ENCODE measurements at regions not wholly inside any gene's neighbourhood (a gene's known extent, or its start where the extent isn't known, plus 50 kb on each side); places are given as distances from the start of the nearest gene placed in this dataset.
"Not testable (repeated sequence)": the region's sequence is repeated elsewhere in the genome, so short reads cannot be mapped to it uniquely, and the experiment has no call there.

DNA sequence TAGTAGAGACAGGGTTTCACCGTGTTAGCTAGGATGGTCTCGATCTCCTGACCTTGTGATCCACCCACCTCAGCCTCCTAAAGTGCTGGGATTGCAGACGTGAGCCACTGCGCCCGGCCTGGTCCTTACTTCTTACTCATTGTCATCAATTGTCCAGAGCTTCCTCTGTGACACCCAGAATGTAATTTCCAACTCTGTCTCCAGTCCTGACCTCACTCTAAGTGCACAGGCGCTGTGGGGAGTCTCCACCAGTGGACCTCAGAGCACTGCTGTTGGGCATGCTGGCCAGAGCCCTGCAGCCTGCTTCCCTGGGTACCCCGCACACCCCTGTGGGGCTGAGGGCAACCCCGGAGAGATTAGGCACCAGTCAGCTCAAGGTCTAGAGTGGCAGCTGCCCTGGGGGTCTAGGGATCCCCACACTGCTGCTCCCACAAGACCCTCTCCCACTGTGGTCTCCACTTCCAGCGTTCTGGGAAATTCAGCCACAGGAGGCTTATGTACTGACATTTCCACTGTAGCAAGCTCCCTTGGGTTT is 1140.3 kb downstream of the TBC1D22A start:
- DNase-seq = no peak

DNA sequence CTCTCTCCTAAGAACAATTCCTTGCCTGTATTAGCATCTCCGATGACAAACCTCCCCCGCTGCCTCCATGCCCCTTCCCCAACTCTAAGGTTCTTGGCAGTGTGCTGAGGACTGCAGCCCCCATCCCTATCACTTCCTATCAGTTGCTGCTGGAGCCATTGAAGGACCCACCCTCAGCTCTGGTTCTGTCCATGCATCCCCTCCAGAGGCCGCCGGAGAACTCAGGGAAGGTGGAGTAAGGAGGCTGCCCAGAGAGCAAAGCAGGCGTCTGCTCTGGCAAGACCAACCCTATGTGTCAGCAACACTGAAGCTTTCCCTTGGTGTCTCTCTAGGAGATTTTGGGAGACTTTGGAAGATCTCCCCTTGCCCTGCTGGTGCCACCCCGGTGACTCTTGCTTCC is 1139.5 kb downstream of the TBC1D22A start:
- DNase-seq = no peak

DNA sequence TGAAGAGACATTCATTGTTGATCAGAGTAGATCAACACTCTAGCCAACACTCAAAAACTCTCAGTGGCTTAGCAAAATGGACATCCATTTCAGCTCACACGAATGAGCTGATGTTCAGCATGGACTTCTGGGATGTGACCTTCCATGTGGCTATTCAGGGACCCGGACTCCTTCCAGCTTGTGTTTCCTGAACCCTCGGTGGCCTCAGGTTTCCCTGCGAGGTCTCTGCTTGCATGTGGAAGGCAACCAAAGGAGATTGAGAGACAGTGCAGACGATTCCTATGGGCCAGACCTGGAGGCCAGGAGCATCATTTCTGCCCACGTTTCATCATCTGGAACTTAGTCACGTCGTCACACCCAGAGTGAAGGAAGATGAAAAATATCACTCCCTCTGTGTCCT is 1137.4 kb downstream of the TBC1D22A start:
- DNase-seq = no peak

DNA sequence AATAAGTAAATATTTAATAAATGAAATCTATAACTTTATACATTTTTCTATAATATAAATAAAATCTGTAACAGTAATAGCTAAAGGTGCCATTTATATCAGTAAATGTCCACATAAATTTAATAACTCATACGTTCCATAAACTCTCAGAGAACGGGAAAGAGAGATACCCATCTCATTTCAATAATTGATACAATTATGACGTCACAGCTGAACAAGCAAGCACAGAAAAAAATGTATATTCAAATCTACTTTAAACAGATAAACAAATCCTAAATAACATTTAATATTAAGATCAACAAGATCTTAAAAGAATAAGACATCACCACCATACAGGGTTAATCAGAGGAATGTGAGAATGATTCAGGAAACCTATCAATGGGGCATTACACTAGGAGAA is 1136.5 kb downstream of the TBC1D22A start:
- DNase-seq = no peak

DNA sequence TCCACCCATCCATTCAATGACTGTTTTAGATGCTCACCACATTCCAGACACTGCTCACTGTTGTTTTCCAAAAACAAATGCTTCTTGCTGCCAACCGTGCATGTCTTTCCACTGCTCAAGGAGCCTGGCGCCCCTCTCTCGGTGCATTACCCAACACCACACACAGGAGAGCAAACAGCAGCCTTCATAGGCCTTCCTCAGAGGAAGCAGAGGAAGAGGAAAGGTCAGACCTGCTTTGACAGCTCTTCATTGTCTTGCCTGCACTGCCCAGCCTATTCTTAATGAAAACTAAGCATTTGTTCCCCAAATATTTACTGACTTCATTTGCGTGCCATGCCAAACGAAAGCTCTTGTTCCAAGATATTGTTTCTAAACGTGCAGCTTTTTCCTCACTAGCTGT is 1129.2 kb downstream of the TBC1D22A start:
- no peak for DNase-seq

DNA sequence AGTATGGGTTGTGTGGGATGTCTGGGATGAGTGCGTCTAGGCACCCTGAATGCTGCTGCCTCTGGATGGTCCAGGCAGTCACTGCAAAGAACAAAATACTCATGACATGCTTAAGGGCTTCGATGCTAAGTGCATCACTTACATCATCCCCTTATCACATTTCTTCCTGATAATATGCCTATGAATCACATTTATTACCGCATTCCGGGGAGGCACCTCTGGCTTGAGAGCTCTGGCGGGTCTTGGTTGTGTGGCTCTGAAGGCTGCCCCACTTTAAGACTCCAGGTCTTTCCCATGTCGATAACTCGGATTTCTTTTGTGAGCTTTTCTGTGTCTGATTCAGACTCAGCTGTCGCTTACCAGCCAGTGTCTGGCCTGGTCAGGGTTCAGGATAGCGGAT is 1126.4 kb downstream of the TBC1D22A start:
- no peak for DNase-seq

DNA sequence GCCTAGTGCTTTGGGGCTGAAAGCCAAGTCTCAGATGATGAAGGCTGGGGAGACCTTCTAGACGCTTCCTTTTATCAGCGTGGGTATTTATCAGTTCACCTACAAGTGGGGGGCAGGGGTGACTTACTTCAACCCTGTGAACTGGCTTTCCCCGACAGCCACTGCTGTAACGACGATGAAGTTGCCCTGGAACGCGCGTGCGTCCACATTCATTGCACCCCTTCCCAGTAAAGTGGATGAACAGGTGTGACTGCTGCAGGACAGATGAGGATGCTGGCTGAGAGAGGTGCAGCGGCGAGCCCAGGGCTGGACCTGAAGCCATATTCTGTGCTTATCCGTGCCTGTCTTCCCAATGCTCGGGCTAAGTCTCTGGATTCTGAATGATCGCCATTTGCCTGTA is 1122.3 kb downstream of the TBC1D22A start:
- no peak for DNase-seq

DNA sequence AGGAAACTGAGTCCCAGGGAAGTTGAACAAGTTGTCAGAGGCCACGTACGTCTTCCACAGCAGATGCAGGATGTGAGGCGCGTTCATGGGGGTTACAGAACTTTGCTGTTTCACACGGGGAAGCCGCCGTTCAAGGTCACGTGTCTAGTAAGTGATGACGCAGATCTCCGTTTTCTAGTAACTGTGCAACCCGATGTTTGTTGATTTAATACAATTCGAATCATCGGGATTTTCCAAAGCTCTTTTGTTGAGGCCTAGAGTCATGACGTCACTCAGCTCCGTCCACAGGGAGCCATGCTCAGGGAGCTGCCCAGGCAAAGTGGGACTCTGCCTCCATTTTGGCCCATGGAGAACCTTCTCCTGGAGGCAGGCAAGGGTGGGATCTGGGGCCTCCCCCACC is 1121.8 kb downstream of the TBC1D22A start:
- DNase-seq = no peak

DNA sequence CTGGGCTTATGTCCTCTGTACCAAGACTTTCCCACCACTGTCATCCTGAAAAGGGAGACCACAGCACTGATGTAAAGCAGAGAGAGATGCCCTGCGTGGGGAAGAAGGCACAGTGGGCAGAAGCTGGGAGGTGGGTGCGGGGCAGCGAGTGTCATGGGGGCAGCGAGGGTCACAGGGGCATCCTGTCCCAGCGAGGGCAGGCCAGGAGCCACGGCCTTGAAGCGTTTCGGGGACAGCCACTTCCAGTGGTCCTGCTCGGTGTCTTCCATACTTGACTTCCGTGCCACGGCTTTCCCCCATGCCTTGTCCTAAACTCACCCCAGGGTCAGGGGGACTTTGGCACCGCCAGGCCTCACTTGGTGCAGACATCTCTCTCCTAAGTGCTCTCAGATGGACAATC is 1121.3 kb downstream of the TBC1D22A start:
- DNase-seq = no peak

DNA sequence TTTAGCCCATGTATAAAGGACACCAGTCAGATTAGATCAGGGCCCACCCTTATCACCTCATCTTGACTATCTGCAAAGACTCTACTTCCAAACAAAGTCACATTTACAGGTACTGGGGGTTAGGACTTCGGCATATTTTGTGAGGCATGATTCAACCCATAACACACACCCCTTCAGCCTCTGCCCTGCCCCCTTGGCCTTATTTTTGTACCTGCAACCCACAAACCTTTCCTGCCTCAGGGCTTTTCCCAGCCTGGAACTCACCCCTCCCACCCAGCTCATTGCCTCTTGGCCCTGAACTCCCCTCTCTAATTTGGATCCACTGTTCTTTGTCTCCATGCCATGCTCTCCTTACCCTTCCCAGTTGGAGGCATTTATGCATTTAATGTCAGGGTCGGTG is 1116.9 kb downstream of the TBC1D22A start:
- no peak for DNase-seq

DNA sequence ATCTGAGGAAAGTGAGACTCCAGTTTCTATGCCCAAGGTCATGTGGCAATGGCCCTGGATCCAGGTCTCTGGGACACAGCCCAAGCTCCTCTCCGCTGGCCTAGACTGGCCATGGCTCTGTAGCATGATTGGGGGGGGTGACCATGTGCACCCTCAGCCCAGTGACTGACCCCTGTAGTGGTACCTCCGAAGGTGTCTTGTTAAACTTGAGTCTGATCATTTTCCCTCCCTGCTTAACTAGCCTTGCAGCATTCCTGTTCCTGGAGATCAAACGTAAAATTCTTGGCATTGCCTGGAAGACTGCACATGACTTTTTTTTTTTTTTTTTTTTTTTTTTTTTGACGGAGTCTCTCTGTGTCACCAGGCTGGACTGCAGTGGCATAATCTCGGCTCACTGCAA is 1116.0 kb downstream of the TBC1D22A start:
- DNase-seq = no peak

DNA sequence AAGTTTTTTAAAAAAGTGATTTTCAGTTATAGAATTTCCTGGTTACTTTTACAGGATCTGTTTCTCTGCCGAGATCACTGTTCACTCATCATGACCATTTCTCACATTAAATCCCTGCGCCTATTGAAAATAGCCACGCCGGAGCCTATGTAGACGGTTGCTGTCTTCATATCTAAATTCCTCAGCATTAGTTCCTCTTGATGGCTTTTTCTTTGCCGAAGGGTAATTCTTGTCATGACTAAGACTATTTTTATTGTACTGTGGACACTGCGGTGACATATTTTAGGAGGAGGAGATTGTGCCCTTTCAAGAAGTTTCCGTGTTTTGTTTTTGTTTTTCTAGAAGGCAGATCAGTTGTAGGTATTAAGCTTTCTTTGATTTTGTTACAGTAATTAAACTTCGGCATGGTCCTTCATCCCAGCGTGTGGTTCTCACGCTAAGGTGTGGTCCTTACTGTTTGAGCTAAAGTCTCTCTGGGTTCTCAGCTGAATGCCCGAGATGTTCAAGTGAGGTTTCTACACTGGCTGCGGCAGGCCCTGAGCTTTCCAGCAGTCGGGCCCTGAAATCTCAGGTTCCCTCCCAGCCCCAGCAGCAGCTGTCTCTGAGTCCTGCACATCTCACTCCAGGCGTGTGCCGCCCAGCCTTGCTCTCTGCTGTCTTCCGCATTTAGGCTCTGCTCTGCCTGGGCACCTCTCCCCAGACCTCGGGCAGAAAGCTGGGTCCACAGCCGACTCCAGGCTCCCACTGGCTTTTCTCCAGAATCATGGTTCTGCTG is 1110.5 kb downstream of the TBC1D22A start:
- DNase-seq = no peak

DNA sequence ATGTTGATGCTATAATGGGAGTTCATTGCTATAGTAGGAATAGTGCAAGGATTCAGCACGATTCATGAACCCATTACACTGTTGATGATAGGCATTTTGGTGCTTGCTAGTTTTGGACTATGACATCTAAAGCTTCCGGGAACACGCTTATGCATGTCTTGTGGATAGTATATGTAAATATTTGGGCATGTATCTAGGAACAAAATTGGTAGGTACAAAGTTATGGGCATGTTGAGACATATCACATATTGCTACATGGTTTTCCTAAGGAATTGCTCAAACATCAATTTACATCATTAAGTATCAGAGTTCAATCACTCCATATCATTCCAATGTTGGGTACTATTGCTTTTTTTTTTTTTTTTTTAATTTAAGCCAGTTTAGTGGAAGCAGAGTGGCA is 1103.2 kb downstream of the TBC1D22A start:
- no peak for DNase-seq

DNA sequence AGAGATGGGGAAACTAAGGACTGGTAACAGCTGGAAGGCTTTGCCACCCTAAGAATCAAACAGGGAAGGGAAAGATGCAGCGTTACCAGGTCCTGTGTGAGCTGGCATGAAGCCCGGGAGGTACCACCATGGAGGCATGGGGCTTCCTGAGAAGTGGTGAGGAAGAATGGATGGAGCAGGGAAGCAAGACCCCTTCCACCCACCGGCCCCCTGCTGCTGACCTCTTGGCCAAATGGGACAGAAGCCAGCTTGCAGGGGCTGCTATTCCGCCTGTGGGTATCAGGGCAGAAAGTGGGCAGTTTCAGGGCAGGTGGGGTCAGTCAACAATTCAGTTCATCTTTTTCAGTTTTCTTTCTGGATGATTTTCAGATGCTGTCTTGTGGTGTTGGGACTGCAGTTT is 1099.9 kb downstream of the TBC1D22A start:
- DNase-seq = no peak

DNA sequence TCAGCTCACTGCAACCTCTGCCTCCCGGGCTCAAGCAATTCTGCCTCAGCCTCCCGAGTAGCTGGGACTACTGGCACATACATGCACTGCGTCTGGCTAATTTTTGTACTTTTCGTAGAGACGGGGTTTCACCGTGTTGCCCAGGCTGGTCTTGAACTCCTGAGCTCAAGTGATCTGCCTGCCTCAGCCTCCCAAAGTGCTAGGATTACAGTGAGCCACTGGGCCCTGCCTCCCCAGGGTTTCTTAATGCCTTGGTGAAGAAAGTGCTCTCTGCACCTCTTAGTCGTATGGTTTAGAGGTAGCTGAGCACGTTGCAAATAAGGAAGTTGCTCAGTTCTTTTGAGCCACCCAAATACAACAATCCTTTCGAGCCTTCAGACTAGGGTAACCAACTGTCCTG is 1098.5 kb downstream of the TBC1D22A start:
- not testable (repeated sequence) for DNase-seq

DNA sequence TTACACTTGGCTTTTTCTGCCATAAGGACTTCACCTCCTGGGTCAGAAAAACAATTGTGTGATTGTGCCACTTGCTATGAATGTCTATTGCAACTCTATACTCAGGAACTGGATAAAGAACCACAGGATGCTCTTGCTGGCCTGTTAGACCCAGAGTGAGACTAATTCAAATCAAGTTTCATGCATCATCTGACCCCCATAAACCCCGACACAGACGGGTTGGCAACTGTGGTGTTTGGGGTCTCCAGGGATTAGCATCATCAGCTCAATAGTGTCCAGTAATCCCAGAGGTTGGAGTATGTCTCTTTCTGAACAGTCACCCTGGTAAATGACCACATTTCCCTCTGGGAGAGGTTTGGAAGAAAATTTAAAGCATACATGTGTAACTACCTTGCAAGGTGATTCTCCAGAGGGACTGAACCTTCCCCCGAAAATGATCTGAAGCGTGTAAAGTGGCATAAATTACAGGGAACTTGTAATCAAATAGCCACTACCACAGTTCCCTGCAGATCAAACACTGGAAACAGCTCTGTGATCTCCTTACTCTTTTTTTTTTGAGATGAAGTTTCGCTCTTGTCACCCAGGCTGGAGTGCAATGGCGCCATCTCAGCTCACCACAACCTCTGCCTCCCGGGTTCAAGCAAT is 1097.6 kb downstream of the TBC1D22A start:
- no peak for DNase-seq

DNA sequence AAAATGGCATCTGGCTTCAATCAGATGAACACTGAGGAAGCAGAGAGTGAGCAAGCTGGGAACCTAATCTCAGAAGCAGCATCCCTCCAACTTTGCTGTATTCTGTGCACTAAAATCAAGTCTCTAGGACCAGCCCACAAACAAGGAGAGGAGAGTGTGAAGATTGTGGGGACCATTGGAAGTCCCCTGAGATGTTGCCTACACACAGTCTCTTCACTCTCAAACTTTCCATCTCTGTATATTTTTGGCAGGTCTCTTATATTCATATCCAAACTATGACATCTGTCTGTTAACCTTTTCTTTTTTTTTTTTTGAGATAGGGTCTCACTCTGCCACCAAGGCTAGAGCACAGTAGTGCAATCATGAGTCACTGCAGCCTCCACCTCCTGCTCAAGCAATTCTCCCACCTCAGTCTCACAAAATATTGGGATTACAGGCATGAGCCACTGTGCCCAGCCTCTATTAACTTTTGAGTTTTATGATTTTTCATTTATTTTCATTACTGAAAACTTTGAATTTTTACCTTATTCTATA is 1096.4 kb downstream of the TBC1D22A start:
- no peak for DNase-seq

DNA sequence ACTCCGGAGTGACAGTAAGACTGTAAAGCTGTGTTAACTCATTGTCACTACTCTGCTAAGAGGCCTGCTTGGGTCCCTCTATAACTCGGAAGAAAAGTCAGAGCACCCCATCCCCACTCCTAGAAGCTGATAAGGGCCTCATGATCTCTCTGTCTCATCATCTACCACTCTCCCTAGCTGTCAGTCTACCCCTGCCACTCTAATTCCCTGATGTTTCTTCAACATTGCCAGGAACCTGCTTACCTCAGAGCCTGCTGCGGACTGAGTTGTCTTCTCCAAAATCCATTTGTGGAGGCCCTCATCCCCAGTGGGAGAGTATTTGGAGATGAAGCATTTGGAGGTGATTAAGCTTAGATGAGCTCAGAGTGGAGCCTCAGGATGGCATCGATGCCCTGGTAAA is 1092.2 kb downstream of the TBC1D22A start:
- DNase-seq = no peak

DNA sequence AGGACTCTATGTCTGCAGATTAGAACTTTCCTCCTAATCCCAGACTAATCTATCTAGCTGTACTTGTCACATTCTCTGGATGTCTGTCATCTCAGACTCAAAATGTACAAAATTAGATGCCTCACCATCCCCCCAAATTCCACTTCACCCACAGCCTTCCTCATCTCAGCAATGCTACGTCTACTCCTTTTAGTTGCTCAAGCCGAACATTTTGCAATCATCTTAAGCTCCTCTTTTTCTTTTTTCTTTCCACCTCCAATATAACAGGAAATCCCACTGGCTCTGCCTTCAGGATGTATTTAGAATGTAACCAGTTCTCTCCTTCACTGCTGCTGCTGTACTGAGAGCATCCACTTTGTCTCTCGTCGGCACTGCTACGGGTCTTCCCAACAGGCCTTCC is 1091.8 kb downstream of the TBC1D22A start:
- no peak for DNase-seq

DNA sequence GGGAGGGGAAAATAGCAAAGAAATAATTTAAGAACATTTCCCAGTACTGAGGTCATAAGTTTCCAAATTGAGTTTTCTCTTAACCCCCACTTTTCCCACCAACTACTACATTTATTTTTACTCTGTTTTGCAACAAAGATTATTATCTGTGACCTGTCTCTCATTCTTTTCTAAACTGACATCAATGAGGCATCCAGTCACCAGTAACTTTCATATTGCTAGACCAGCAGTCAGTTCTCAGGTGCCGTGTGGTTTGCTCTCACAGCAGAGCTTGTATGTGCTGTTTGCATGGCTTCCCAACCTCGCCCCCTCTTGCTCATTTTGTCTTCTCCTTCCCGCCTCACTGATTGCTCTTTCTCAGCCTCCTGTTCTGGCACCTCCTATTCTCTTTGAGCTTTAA is 1091.3 kb downstream of the TBC1D22A start:
- no peak for DNase-seq

DNA sequence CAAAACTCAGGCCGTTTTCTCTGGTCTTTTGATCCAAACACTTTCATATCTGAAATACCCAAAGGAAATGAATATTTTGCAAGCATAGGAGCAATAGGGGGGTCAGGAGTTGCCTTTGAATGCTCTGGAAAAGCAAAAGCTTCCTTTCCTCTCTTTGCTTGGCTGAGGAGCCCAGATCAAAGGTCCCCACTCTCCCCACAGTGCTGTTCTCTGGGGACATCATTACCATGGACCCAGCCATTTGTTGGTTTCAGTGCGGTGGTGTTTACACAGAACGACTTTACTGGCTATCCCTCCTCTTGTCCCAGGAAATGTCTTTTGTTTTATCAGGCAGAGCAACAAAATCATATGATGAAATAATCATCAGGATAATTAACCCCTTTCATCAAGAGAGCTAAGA is 1089.1 kb downstream of the TBC1D22A start:
- no peak for DNase-seq

DNA sequence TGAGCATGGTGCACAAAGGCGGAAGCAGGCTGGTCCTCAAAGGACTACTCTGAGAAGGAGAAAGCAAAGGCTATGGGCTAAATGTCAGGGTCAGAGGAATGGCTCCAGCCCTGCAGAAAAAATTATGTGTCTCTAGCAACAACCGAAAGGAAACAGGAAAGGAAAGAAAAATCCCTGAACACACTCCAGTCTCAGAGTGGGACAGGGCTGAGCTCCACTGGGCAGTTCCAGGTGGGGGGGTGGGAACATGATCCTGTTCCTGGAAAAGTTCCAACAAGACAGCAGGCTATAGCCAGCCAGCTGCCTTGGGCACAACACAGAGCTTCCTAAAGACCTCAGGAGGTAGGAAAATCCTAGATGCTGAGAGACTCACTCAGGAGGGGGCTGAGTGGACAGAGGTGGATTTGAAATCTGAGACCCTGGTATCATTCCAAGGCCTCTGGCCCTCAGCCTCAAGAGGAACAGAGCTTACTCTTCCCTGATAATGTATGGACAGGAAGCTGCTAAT is 1088.2 kb downstream of the TBC1D22A start:
- DNase-seq = no peak

DNA sequence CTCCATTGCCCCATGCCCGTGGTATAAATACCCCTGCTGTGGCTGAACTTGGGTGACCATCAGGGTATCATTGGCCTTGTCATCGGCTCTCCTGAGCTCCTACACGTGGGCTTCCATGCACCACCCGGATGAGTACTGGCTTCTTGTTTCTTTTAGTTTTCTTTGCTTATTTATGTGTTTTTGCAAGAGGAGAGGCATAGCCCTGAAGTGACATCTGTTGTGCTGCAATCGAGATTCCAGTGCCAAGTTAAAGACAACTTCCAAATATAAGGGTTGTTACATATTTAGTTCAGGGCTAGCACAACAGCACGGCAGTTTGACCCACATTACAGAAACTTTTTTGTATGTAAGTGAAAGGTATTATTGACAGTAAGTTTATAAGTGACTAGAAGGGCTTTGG is 1087.1 kb downstream of the TBC1D22A start:
- DNase-seq = no peak

Measured in NCI-H187 (cell line).